Erythroblast (primary cell): ENCODE measurements at regions not wholly inside any gene's neighbourhood (a gene's known extent, or its start where the extent isn't known, plus 50 kb on each side); places are given as distances from the start of the nearest gene placed in this dataset.

Experiments used
- DNase-seq, 2 experiments: peaks; one replicate each; lab custom pipeline; 2025; lab: John Stamatoyannopoulos, UW
- GATA1 ChIP-seq: IDR thresholded peaks from 2 replicates; pipeline ENCODE4 v1.6.1; 2011; ENCODE audit warnings: low read depth, mild to moderate bottlenecking, control low read depth, low read length, moderate library complexity
- POLR2A ChIP-seq: IDR thresholded peaks from 2 replicates; pipeline ENCODE4 v1.6.1; 2011; ENCODE audit warnings: mild to moderate bottlenecking, low read length

GRCh38 chr13:105341256-105341655 lies 1194.2 kb downstream of the EFNB2 start:
- no peak for TF ChIP-seq GATA1
- TF ChIP-seq POLR2A = no peak
- no peak for DNase-seq

- TF ChIP-seq POLR2A (no peak), GATA1 (no peak)
- no peak for DNase-seq
Observed at GRCh38 chr13:105340061-105340606, 1195.3 kb downstream of the EFNB2 start.

DNA sequence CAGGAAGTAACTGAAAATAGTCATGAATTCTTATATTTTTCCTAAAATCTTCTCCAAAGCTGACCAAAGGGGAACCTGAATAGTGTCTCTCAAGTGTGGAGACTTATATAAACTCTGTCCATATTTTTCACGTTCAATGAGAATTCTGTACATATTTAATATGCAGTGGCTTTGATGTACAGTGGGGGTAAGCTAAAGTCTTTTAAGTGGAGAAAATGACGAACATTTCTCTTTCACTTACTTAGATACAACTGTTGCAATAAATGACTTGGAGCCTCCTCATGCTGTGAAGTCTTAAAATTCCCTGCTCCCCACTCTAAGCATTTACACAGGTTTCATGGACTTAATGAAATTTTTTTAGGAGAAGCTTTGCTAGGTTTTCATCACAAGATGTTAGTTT lies 1196.7 kb downstream of the EFNB2 start:
- DNase-seq = no peak
- TF ChIP-seq GATA1 (no peak), POLR2A (no peak)

DNA sequence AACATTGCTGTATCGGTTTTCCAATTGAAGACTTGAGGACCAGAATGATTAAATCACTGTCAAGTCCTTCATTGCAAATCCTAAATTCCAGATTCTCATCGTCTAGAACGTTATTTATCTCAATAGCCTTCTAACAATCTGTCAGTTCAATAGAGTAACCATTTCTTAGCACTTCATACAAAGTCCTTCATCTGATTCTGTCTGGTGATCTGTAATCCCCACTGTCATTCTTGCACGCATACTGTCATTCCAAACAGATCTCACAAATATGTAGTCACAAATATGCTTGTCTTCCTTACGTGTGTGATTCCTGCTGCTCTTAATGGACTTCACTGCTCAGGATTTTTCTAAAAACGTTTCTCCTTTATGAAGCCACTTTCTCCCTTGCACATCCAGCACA lies 1197.5 kb downstream of the EFNB2 start:
- DNase-seq = no peak
- TF ChIP-seq GATA1 = no peak

GRCh38 chr13:105336706-105337576 lies 1198.5 kb downstream of the EFNB2 start:
- TF ChIP-seq POLR2A = no peak
- TF ChIP-seq GATA1 = no peak
- DNase-seq = no peak

DNA sequence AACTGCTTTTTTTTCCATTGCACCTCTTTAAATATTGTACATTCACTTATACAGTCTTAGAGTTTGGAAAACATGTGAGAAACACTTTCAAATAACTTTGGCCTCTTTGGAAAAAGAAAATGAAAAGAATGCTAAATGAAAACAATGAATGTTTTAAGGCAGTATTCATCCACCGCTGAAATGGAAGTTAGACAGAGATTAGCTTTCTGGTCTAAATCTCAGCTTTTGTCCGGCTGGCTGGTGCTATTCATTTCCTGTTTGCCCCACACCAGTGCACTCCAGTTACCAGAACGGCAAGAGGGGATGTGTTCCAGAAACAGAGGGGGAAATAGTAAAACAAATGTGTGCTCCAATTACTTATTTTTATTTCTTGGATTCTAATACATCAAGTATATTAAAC lies 1201.3 kb downstream of the EFNB2 start:
- no peak for TF ChIP-seq POLR2A
- TF ChIP-seq GATA1 = no peak
- DNase-seq = no peak

- TF ChIP-seq POLR2A (no peak), GATA1 (no peak)
- DNase-seq = no peak
Observed at GRCh38 chr13:105333416-105333815, 1202.0 kb downstream of the EFNB2 start.

DNA sequence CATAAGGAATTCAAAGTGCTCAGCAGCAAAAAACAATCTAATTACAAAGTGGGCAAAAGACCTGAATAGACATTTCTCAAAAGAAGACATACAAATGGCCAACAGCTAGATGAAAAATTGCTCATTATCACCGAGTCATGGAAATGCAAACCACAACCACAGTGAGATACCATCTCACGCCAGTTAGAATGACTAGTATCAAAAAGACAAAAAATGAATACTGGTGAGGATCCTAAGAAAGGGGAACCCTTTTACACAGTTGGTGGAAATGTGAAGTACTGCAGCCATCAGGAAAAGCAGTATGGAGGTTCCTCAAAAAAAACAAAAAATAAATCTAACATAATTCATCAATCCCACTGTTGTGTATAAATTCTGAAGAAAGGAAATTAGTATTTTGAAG lies 1206.1 kb downstream of the EFNB2 start:
- DNase-seq = peak in 1 of 2 experiments; percentile 1
- TF ChIP-seq POLR2A (no peak), GATA1 (no peak)

DNA sequence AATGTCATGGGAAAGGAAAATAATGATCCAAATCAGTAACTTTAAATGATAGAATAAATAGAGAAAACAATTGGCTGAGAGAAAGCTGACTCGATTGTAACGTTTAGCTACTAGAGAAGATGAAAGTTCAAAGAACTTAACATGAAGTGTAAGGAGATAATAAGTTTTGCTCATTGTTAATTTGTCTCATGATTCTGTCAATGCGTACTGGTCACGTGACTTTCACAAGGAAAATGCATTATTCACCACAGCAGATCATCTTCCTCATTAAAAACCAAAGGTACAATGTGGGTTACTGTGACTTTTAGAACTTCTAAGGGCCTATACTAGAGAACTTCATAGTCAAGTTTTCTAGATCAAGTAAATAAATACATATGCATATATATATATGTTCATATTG lies 1207.2 kb downstream of the EFNB2 start:
- DNase-seq = no peak
- TF ChIP-seq POLR2A (no peak), GATA1 (no peak)

DNA sequence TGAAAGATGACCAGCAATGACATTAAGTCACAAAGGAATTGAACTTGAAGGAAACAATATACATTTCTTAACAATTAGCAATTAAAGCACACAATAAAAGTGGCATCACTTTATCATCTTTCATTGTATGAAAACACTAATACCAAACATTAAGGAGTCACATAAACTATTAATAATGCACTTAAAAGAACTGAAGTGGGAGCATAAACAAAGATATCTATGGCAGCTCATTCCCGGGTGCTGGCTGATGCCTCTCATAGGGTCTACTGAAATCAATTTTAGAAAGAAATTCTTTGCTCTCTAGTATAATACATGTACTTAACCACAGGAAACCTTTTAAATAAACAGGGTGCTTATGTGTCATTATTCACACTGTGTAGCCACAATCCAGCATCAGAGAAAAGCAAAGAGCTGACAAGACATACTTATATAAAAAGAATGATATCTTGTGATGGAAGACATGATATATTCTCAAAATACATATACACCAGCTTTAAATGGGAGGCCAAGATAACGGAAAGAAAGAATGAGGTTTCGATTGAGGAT lies 1207.8 kb downstream of the EFNB2 start:
- TF ChIP-seq POLR2A (no peak), GATA1 (no peak)

GRCh38 chr13:105319875-105320274 lies 1215.6 kb downstream of the EFNB2 start:
- no peak for DNase-seq
- TF ChIP-seq GATA1 = no peak
- no peak for TF ChIP-seq POLR2A

More for the DNA sequence above, 1207.8 kb downstream of the EFNB2 start:
- DNase-seq = no peak

- no peak for TF ChIP-seq GATA1
- DNase-seq = no peak
Observed at GRCh38 chr13:105316731-105317130, 1218.7 kb downstream of the EFNB2 start.

- no peak for TF ChIP-seq GATA1
- TF ChIP-seq POLR2A = no peak
Observed at GRCh38 chr13:105312906-105313305, 1222.6 kb downstream of the EFNB2 start.

GRCh38 chr13:105311094-105311493 lies 1224.4 kb downstream of the EFNB2 start:
- TF ChIP-seq POLR2A = no peak
- TF ChIP-seq GATA1 = no peak
- DNase-seq = no peak

More at GRCh38 chr13:105312906-105313305, 1222.6 kb downstream of the EFNB2 start:
- no peak for DNase-seq

DNA sequence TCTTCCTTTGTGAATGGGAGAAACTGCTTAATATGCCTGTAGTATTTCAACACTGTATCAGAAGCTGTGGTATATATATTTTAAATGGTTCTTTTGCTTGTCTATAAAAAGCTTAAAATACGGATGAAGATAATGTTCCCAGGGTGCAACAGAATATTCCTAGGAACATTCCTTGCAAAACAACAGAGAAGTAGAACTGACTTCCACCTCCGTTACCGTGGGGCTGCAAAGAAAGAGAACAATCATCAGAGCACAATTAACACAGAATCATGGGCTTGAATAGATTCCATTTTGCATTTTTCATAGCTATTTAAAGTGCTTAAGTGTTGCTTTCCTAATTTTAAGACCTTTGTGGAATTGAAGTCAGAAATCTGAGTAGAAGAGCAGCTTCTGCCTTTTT lies 1227.7 kb downstream of the EFNB2 start:
- DNase-seq = no peak
- no peak for TF ChIP-seq POLR2A
- TF ChIP-seq GATA1 = no peak
